ENCODE measurements at regions not wholly inside any gene's neighbourhood (a gene's known extent, or its start where the extent isn't known, plus 50 kb on each side); places are given as distances from the start of the nearest gene placed in this dataset.
"Not testable (repeated sequence)": the region's sequence is repeated elsewhere in the genome, so short reads cannot be mapped to it uniquely, and the experiment has no call there.

DNA sequence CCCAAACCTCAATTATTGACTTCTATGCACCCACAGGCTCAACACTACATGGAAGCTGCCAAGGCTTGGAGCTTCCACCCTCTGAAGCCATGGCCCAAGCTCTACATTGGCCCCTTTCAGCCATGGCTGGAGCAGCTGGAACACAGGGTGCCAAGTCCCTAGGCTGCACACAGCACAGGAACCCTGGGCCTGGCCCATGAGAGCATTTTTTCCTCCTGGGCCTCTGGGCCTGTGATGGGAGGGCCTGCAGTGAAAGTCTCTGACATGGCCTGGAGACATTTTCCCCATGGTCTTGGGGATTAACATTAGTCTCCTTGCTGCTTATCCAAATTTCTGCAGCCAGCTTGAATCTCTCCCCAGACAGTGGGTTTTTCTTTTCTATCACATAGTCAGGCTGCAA lies 100.6 kb upstream of the NAV2 start:
- TF ChIP-seq, protein P1, sequence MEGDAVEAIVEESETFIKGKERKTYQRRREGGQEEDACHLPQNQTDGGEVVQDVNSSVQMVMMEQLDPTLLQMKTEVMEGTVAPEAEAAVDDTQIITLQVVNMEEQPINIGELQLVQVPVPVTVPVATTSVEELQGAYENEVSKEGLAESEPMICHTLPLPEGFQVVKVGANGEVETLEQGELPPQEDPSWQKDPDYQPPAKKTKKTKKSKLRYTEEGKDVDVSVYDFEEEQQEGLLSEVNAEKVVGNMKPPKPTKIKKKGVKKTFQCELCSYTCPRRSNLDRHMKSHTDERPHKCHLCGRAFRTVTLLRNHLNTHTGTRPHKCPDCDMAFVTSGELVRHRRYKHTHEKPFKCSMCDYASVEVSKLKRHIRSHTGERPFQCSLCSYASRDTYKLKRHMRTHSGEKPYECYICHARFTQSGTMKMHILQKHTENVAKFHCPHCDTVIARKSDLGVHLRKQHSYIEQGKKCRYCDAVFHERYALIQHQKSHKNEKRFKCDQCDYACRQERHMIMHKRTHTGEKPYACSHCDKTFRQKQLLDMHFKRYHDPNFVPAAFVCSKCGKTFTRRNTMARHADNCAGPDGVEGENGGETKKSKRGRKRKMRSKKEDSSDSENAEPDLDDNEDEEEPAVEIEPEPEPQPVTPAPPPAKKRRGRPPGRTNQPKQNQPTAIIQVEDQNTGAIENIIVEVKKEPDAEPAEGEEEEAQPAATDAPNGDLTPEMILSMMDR (IDR thresholded peaks at IDR 0.05; ENCODE audit: low read depth, low read length): not testable (repeated sequence)
- not testable (repeated sequence) for TF ChIP-seq POLR2A (IDR thresholded peaks at IDR 0.05; ENCODE audit: extremely low read depth, insufficient read length)

All from NB4 (cell line).